GM21447 (cell line): ENCODE measurements at regions not wholly inside any gene's neighbourhood (a gene's known extent, or its start where the extent isn't known, plus 50 kb on each side); places are given as distances from the start of the nearest gene placed in this dataset.
A peak's percentile ranks its signal among the peaks of the same experiment; 100 is the strongest.

Experiments
- ATAC-seq: cut with Tn5 transposase; IDR thresholded peaks from one replicate; pipeline ENCODE4 v1.9.1; 2021; ENCODE audit not compliant: unreplicated experiment

GRCh38 chr4:22129454-22130029 is 181.0 kb upstream of the KCNIP4 start:
- no peak for ATAC-seq

GRCh38 chr4:22122062-22122461 is 173.5 kb upstream of the KCNIP4 start:
- no peak for ATAC-seq

- ATAC-seq = no peak
Observed at GRCh38 chr4:22115262-22115661, 166.7 kb upstream of the KCNIP4 start.

- no peak for ATAC-seq
Observed at GRCh38 chr4:22103768-22104167, 155.2 kb upstream of the KCNIP4 start.

- ATAC-seq = no peak
Observed at GRCh38 chr4:22099896-22100295, 151.3 kb upstream of the KCNIP4 start.

GRCh38 chr4:22097596-22097995 is 149.0 kb upstream of the KCNIP4 start:
- no peak for ATAC-seq

- no peak for ATAC-seq
Observed at GRCh38 chr4:22094217-22094616, 145.6 kb upstream of the KCNIP4 start.

- ATAC-seq = no peak
Observed at GRCh38 chr4:22093126-22093525, 144.6 kb upstream of the KCNIP4 start.

- ATAC-seq = no peak
Observed at GRCh38 chr4:22091906-22092305, 143.3 kb upstream of the KCNIP4 start.

- no peak for ATAC-seq
Observed at GRCh38 chr4:22091352-22091717, 142.8 kb upstream of the KCNIP4 start.

- ATAC-seq = no peak
Observed at GRCh38 chr4:22090661-22091351, 142.2 kb upstream of the KCNIP4 start.

GRCh38 chr4:22077571-22077970 is 129.0 kb upstream of the KCNIP4 start:
- ATAC-seq = no peak

GRCh38 chr4:22072726-22073125 is 124.2 kb upstream of the KCNIP4 start:
- ATAC-seq = no peak

- ATAC-seq = no peak
Observed at GRCh38 chr4:22072240-22072639, 123.7 kb upstream of the KCNIP4 start.

- ATAC-seq = peak; percentile 84
Observed at GRCh38 chr4:22071749-22072148, 123.2 kb upstream of the KCNIP4 start.

GRCh38 chr4:22070256-22070655 is 121.7 kb upstream of the KCNIP4 start:
- ATAC-seq = no peak

GRCh38 chr4:22063613-22064012 is 115.0 kb upstream of the KCNIP4 start:
- no peak for ATAC-seq

- no peak for ATAC-seq
Observed at GRCh38 chr4:22062676-22063075, 114.1 kb upstream of the KCNIP4 start.

GRCh38 chr4:22055954-22056353 is 107.4 kb upstream of the KCNIP4 start:
- ATAC-seq = no peak

GRCh38 chr4:22052076-22052475 is 103.5 kb upstream of the KCNIP4 start:
- no peak for ATAC-seq

- ATAC-seq = no peak
Observed at GRCh38 chr4:22048323-22048722, 99.8 kb upstream of the KCNIP4 start.

- ATAC-seq = no peak
Observed at GRCh38 chr4:22047793-22048192, 99.2 kb upstream of the KCNIP4 start.

GRCh38 chr4:22045051-22045630 is 96.6 kb upstream of the KCNIP4 start:
- no peak for ATAC-seq
